ENCODE measurements at regions not wholly inside any gene's neighbourhood (a gene's known extent, or its start where the extent isn't known, plus 50 kb on each side); places are given as distances from the start of the nearest gene placed in this dataset.
"Not testable (repeated sequence)": the region's sequence is repeated elsewhere in the genome, so short reads cannot be mapped to it uniquely, and the experiment has no call there.

DNA sequence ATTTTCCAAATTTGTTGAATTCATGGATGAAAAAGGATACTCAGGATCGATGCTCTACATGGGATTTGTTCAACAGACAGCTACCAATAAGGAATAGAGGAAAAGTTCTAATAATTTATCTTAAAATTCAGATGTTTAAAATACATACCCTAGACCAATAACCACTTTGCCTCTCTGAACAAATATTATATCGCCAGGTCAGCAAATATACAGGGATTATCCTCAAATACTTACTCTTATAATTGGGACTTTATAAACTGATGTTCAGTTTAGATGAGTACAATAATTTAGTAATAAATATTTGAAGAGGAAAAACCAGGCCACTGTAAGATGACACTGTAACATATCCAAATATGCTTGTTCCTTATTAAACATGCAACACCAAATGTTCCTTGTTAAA, 268.7 kb downstream of the DOK5 start:
- peaks cover 0 to 5% (median 3%) of the 10 kb centered on the region in 5 donors for H3K9me3 Mint-ChIP-seq
- ChIA-PET CTCF (no interaction called here), POLR2A (no interaction called here)
- H3K4me3 ChIP-seq (ENCODE audit: low read length): no peak overlapping the region
- H3K36me3 Mint-ChIP-seq: no peaks in the 10 kb centered on the region
- H3K27ac ChIP-seq (ENCODE audit: low read depth, low read length): no peak overlapping the region
- no peaks in the 10 kb centered on the region for H3K4me1 Mint-ChIP-seq
- no peaks in the 10 kb centered on the region for H3K27me3 ChIP-seq (ENCODE audit: insufficient read depth, low read length, poor library complexity, severe bottlenecking)
- H3K4me1 ChIP-seq (ENCODE audit: insufficient read depth, low read length): no peaks in the 10 kb centered on the region
- H3K9me3 ChIP-seq (ENCODE audit: low read length): no peaks in the 10 kb centered on the region
- H3K27ac Mint-ChIP-seq: no peak overlapping the region
- no peaks in the 10 kb centered on the region for H3K36me3 ChIP-seq (ENCODE audit: insufficient read depth, low read length)
- DNase-seq: no peak
- peaks cover 0 to under 1% of the 10 kb centered on the region in 2 donors for H3K27me3 Mint-ChIP-seq
- H3K4me3 Mint-ChIP-seq: no peak overlapping the region

DNA sequence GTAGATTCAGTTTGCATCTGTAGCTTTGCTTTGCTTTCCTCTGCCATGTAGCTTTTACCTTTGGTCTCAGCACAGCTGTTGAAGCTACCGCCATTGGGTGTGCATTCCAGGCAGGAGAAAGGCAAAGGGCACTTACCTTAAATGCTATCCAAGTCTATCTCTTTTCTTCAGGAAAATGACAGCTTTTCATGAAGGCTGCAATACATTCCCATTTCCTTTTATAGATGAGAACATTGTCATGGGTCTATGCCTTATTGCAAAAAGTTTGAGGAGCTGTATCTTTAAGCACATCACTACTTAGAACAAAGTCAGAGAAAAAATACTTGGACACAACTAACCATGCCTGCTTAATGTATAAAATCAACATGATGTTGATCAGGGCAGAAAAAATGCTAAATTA, 266.8 kb downstream of the DOK5 start:
- Histone ChIP-seq H3K4me3 (ENCODE audit: low read length) (no peak overlapping the region), H3K9me3 (ENCODE audit: low read length) (no peaks in the 10 kb centered on the region), H3K27ac (ENCODE audit: low read depth, low read length) (no peak overlapping the region), H3K4me1 (ENCODE audit: insufficient read depth, low read length) (no peaks in the 10 kb centered on the region), H3K36me3 (ENCODE audit: insufficient read depth, low read length) (no peaks in the 10 kb centered on the region), H3K27me3 (ENCODE audit: insufficient read depth, low read length, poor library complexity, severe bottlenecking) (no peaks in the 10 kb centered on the region)
- ChIA-PET CTCF (no interaction called here), POLR2A (no interaction called here)
- Mint-ChIP-seq H3K27ac (no peak overlapping the region), H3K27me3 (no peaks in the 10 kb centered on the region), H3K36me3 (no peaks in the 10 kb centered on the region), H3K4me3 (no peak overlapping the region), H3K4me1 (no peaks in the 10 kb centered on the region), H3K9me3 (peaks cover 0 to 4% (median 2%) of the 10 kb centered on the region in 5 donors)
- DNase-seq: no peak

DNA sequence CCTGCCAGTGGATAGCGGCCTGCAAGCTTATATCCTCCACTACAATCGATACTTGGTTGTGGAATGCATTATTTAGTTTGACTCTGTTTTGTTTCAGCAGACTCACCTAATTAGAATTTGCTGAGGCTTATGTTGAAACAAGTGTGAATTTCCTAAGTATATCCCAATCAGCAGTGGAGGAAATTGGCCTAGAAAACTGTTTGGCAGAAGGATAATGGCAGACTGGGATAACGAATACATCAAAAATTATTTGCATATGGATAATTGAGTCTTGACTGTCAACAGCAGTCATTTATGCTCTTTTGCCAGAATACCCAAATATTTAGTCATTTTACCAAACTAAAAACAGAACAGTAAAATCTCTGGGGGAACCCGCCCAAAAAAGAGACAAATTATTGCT, 261.0 kb downstream of the DOK5 start:
- ChIA-PET CTCF (no interaction called here), POLR2A (no interaction called here)
- H3K27me3 Mint-ChIP-seq: no peaks in the 10 kb centered on the region
- no peaks in the 10 kb centered on the region for H3K36me3 ChIP-seq (ENCODE audit: insufficient read depth, low read length)
- H3K4me1 Mint-ChIP-seq: no peaks in the 10 kb centered on the region
- no peak overlapping the region for H3K4me3 ChIP-seq (ENCODE audit: low read length)
- H3K9me3 ChIP-seq (ENCODE audit: low read length): no peaks in the 10 kb centered on the region
- H3K36me3 Mint-ChIP-seq: no peaks in the 10 kb centered on the region
- no peaks in the 10 kb centered on the region for H3K27me3 ChIP-seq (ENCODE audit: insufficient read depth, low read length, poor library complexity, severe bottlenecking)
- no peak for DNase-seq
- H3K27ac Mint-ChIP-seq: no peak overlapping the region
- no peak overlapping the region for H3K4me3 Mint-ChIP-seq
- H3K4me1 ChIP-seq (ENCODE audit: insufficient read depth, low read length): no peaks in the 10 kb centered on the region
- peaks cover 0 to 4% (median 0%) of the 10 kb centered on the region in 5 donors for H3K9me3 Mint-ChIP-seq
- no peak overlapping the region for H3K27ac ChIP-seq (ENCODE audit: low read depth, low read length)

DNA sequence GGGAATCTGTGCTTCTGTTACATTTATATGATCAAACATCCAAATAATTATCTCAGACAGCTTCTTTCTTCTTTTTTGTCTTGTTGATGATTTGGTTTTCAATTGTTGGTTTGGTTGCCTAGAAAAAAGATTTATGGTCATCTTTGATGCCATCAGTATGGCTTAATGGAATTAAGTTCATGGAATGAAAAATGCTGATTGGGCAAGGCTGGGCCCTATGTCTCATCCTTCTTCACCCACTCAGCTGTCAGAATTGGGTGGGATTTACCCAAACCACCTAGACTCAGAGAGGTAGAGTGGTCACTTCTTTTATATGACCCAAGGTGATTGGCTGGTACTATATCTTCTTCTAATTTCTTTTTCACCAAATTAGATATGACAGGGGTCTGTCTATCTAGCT, 258.3 kb downstream of the DOK5 start:
- no peak overlapping the region for H3K4me3 ChIP-seq (ENCODE audit: low read length)
- no peaks in the 10 kb centered on the region for H3K36me3 Mint-ChIP-seq
- H3K27me3 ChIP-seq (ENCODE audit: insufficient read depth, low read length, poor library complexity, severe bottlenecking): no peaks in the 10 kb centered on the region
- no peaks in the 10 kb centered on the region for H3K9me3 ChIP-seq (ENCODE audit: low read length)
- H3K27ac ChIP-seq (ENCODE audit: low read depth, low read length): no peak overlapping the region
- H3K36me3 ChIP-seq (ENCODE audit: insufficient read depth, low read length): no peaks in the 10 kb centered on the region
- no peaks in the 10 kb centered on the region for H3K4me1 Mint-ChIP-seq
- no peak overlapping the region for H3K27ac Mint-ChIP-seq
- ChIA-PET POLR2A (no interaction called here), CTCF (no interaction called here)
- no peak for DNase-seq
- H3K4me3 Mint-ChIP-seq: no peak overlapping the region
- H3K4me1 ChIP-seq (ENCODE audit: insufficient read depth, low read length): no peaks in the 10 kb centered on the region
- peaks cover 0 to 7% (median 2%) of the 10 kb centered on the region in 5 donors for H3K9me3 Mint-ChIP-seq
- H3K27me3 Mint-ChIP-seq: no peaks in the 10 kb centered on the region

DNA sequence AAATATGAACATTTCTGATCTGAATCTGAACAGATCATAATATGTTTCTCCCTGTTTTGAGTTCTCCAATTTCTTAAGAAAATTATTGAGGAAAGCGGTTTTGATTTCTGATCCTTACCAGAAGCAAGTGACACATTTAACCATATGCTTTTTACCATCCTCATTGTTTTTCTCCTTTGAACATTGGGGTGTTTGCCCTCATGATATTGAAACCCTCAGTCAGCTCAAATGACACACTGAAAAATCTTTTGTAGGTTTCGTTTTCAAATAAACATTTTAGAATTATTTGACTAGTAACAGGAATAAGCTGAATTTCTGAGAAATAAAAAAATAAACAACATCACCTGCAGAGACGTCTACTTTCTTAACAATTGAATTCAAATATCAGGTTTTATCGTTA, 252.1 kb downstream of the DOK5 start:
- peaks cover 5 to 7% (median 5%) of the 10 kb centered on the region in 5 donors for H3K9me3 Mint-ChIP-seq
- Histone ChIP-seq H3K9me3 (ENCODE audit: low read length) (no peaks in the 10 kb centered on the region), H3K27me3 (ENCODE audit: insufficient read depth, low read length, poor library complexity, severe bottlenecking) (no peaks in the 10 kb centered on the region), H3K36me3 (ENCODE audit: insufficient read depth, low read length) (no peaks in the 10 kb centered on the region), H3K4me3 (ENCODE audit: low read length) (no peak overlapping the region), H3K4me1 (ENCODE audit: insufficient read depth, low read length) (no peaks in the 10 kb centered on the region), H3K27ac (ENCODE audit: low read depth, low read length) (no peak overlapping the region)
- H3K27ac Mint-ChIP-seq: no peak overlapping the region
- H3K4me3 Mint-ChIP-seq: no peak overlapping the region
- ChIA-PET CTCF (no interaction called here), POLR2A (no interaction called here)
- no peak for DNase-seq
- H3K36me3 Mint-ChIP-seq: no peaks in the 10 kb centered on the region
- peaks cover 0 to 2% of the 10 kb centered on the region in 2 donors for H3K27me3 Mint-ChIP-seq
- H3K4me1 Mint-ChIP-seq: no peaks in the 10 kb centered on the region

DNA sequence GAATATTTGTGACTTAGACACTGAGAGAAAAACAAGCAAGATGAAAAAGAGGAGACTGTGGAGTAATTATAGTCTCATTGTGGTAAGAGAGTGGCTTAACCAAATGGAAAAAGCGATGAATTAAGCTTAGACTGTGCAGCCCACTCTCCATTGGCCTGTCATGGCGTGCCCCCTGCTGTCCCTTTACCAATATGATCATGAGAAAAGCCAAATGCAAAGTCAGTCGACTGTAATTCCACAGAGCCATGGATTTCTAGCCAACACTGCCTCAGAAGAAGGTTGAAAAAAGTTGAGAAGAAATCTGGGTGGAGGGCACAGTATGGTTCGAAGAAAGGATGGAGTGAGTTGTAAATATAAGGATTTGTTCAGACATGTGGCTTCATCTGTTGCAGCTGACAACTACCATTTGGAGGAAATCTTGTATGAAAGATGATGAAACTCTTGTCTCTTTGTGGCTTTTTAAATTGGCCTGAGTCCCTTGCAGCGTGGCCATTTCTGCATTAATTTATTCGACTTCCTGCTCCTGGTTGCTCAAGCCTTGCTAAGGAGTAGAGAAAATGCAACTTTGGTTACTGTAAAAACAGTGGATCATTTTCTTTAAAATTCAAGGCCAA, 251.4 kb downstream of the DOK5 start:
- H3K27ac ChIP-seq (ENCODE audit: low read depth, low read length): no peak overlapping the region
- H3K27me3 Mint-ChIP-seq: peaks cover 0 to 2% of the 10 kb centered on the region in 2 donors
- H3K4me1 ChIP-seq (ENCODE audit: insufficient read depth, low read length): no peaks in the 10 kb centered on the region
- H3K9me3 Mint-ChIP-seq: peaks cover 5 to 8% (median 6%) of the 10 kb centered on the region in 5 donors
- H3K4me3 Mint-ChIP-seq: no peak overlapping the region
- H3K27me3 ChIP-seq (ENCODE audit: insufficient read depth, low read length, poor library complexity, severe bottlenecking): no peaks in the 10 kb centered on the region
- ChIA-PET CTCF (no interaction called here), POLR2A (no interaction called here)
- no peaks in the 10 kb centered on the region for H3K4me1 Mint-ChIP-seq
- no peaks in the 10 kb centered on the region for H3K36me3 ChIP-seq (ENCODE audit: insufficient read depth, low read length)
- no peak for DNase-seq
- H3K27ac Mint-ChIP-seq: no peak overlapping the region
- H3K9me3 ChIP-seq (ENCODE audit: low read length): no peaks in the 10 kb centered on the region
- H3K36me3 Mint-ChIP-seq: no peaks in the 10 kb centered on the region
- no peak overlapping the region for H3K4me3 ChIP-seq (ENCODE audit: low read length)

DNA sequence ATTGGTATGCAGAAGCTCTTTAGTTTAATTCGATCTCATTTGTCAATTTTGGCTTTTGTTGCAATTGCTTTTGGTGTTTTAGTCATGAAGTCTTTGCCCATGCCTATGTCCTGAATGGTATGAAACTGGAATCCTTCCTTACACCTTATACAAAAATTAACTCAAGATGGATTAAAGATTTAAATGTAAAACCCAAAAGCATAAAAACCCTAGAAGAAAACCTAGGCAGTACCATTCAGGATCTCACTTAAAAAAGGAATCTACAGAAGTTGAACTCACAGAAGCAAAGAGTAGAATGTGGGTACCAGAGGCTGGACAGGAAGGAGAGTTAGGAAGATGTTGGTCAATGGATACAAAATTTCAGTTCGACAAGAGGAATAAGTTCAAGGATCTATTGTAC, 249.9 kb downstream of the DOK5 start:
- H3K36me3 ChIP-seq (ENCODE audit: insufficient read depth, low read length); H3K9me3 ChIP-seq (ENCODE audit: low read length); H3K27me3 Mint-ChIP-seq; CTCF ChIA-PET; H3K27ac ChIP-seq (ENCODE audit: low read depth, low read length); POLR2A ChIA-PET; H3K27me3 ChIP-seq (ENCODE audit: insufficient read depth, low read length, poor library complexity, severe bottlenecking); H3K9me3 Mint-ChIP-seq; H3K36me3 Mint-ChIP-seq; H3K27ac Mint-ChIP-seq; H3K4me1 Mint-ChIP-seq; DNase-seq; H3K4me3 Mint-ChIP-seq; H3K4me1 ChIP-seq (ENCODE audit: insufficient read depth, low read length); H3K4me3 ChIP-seq (ENCODE audit: low read length): not testable (repeated sequence)

DNA sequence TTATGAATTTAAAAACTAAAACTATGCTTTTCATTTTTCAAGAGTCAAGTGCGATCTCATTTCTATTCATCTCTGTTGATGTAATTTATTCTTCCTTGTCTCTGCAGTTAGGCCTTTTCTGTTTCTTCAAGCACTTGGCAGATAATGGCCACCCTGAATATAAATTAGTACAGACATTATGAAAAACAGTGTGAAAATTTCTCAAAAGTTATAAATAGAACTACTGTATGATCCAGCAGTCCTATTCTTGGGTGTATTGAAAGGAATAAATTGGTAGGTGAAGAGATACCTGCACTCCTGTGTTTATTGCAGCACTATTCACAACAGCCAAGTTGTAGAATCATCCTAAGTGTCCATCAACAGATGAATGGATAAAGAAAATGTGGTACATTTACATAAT, 248.3 kb downstream of the DOK5 start:
- Histone ChIP-seq H3K4me3 (ENCODE audit: low read length) (no peak overlapping the region), H3K27ac (ENCODE audit: low read depth, low read length) (no peak overlapping the region), H3K4me1 (ENCODE audit: insufficient read depth, low read length) (no peaks in the 10 kb centered on the region), H3K36me3 (ENCODE audit: insufficient read depth, low read length) (no peaks in the 10 kb centered on the region), H3K27me3 (ENCODE audit: insufficient read depth, low read length, poor library complexity, severe bottlenecking) (no peaks in the 10 kb centered on the region), H3K9me3 (ENCODE audit: low read length) (no peaks in the 10 kb centered on the region)
- Mint-ChIP-seq H3K4me3 (no peak overlapping the region), H3K36me3 (no peaks in the 10 kb centered on the region), H3K9me3 (peaks cover 2 to 7% (median 6%) of the 10 kb centered on the region in 5 donors), H3K4me1 (no peaks in the 10 kb centered on the region), H3K27ac (no peak overlapping the region), H3K27me3 (peaks cover 0 to 2% of the 10 kb centered on the region in 2 donors)
- CTCF ChIA-PET: no interaction called here
- no peak for DNase-seq
- POLR2A ChIA-PET: no interaction called here

DNA sequence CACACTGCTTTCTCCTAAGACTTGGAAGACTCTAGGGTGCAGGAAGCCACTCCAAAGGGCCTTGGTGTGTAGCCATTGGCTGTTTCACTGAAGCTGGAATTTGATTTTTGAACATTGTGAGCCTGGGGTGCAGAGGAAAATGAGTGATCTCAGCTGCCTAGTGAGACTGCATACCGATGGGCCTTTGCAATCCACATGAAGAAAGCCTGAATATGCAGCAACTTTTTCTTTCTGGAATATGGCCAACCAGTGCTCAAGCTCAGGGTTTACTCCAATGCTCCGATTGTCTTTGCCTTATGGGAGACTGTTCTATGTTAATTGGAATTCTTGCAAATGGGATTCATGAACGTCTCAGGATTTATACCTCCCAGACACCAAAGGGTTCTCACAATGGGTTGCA, 242.6 kb downstream of the DOK5 start:
- Histone ChIP-seq H3K27me3 (ENCODE audit: insufficient read depth, low read length, poor library complexity, severe bottlenecking) (no peaks in the 10 kb centered on the region), H3K36me3 (ENCODE audit: insufficient read depth, low read length) (no peaks in the 10 kb centered on the region), H3K4me1 (ENCODE audit: insufficient read depth, low read length) (no peaks in the 10 kb centered on the region), H3K4me3 (ENCODE audit: low read length) (no peak overlapping the region), H3K27ac (ENCODE audit: low read depth, low read length) (no peak overlapping the region), H3K9me3 (ENCODE audit: low read length) (no peaks in the 10 kb centered on the region)
- Mint-ChIP-seq H3K4me1 (no peaks in the 10 kb centered on the region), H3K4me3 (no peak overlapping the region), H3K27me3 (no peaks in the 10 kb centered on the region), H3K36me3 (no peaks in the 10 kb centered on the region), H3K9me3 (peaks cover 0 to 4% (median 0%) of the 10 kb centered on the region in 5 donors), H3K27ac (no peak overlapping the region)
- CTCF ChIA-PET: no interaction called here
- POLR2A ChIA-PET: no interaction called here
- DNase-seq: no peak

All from CD8-positive, alpha-beta memory T cell (primary cell).